ENCODE measurements at regions not wholly inside any gene's neighbourhood (a gene's known extent, or its start where the extent isn't known, plus 50 kb on each side); places are given as distances from the start of the nearest gene placed in this dataset.

- TF ChIP-seq CTCF (IDR thresholded peaks at IDR 0.05) (no peak), POLR2A (IDR thresholded peaks at IDR 0.05) (no peak)
Measured at GRCh38 chr1:208628022-208628914, 384.1 kb upstream of the PLXNA2 start.

All from lower leg skin (tissue), 3 donors.